H1 (cell line): ENCODE measurements at regions not wholly inside any gene's neighbourhood (a gene's known extent, or its start where the extent isn't known, plus 50 kb on each side); places are given as distances from the start of the nearest gene placed in this dataset.

Source experiments
- CTCF ChIA-PET: fragments of 300-600 bp; sonication (Branson Sonifier 250); formaldehyde crosslinking; loops from one replicate; lab custom pipeline; 2021; ENCODE audit not compliant: partially characterized antibody; lab: Charles Lee
- POLR2A ChIA-PET: fragments of 300-600 bp; sonication (Branson Sonifier 250); formaldehyde crosslinking; loops from one replicate; lab custom pipeline; 2021; ENCODE audit warnings: inconsistent platforms; ENCODE audit not compliant: partially characterized antibody; lab: Charles Lee
- DNase-seq, 2 experiments: peaks; one replicate each; pipeline versions ENCODE4 v3.0.0 to v3.0.0-alpha.2; 2010 to 2022; ENCODE audit warnings: low spot score in 2 of 2, low read depth in 1 of 2, mixed read lengths in 1 of 2
- FAIRE-seq: peaks from 2 replicates; lab custom pipeline; 2011; peaks lifted over from hg19 to GRCh38; lab: Jason Lieb, UNC
- H2AFZ ChIP-seq: 2 replicates; pipeline ENCODE4 v1.8.1; 2012; ENCODE audit warnings: low read length, inconsistent platforms
- H2AK5ac ChIP-seq: 2 replicates; pipeline ENCODE4 v1.6.1; 2013; ENCODE audit warnings: low read depth, low read length
- H2BK120ac ChIP-seq: replicated peaks from 2 replicates; pipeline ENCODE3; 2013; ENCODE audit warnings: low read depth, low read length, inconsistent platforms
- H2BK12ac ChIP-seq: 2 replicates; pipeline ENCODE4 v1.6.1; 2013; ENCODE audit warnings: low read depth, low read length
- H2BK15ac ChIP-seq: 2 replicates; pipeline ENCODE4 v1.6.1; 2013; ENCODE audit warnings: low read length
- H2BK20ac ChIP-seq: 2 replicates; pipeline ENCODE4 v1.6.1; 2013; ENCODE audit warnings: low read length
- H2BK5ac ChIP-seq: 2 replicates; pipeline ENCODE4 v1.6.1; 2013; ENCODE audit warnings: low read depth, low read length
- H3K14ac ChIP-seq: 2 replicates; pipeline ENCODE4 v1.6.1; 2013; ENCODE audit warnings: inconsistent platforms; ENCODE audit not compliant: insufficient read length
- H3K18ac ChIP-seq: 2 replicates; pipeline ENCODE4 v1.6.1; 2013; ENCODE audit warnings: low read length; ENCODE audit errors: extremely low read depth
- H3K23ac ChIP-seq: 2 replicates; pipeline ENCODE4 v1.6.1; 2013; ENCODE audit warnings: inconsistent platforms; ENCODE audit not compliant: insufficient read length
- H3K23me2 ChIP-seq: 2 replicates; pipeline ENCODE4 v1.6.1; 2013; ENCODE audit warnings: low read depth, low read length
- H3K27ac ChIP-seq: 2 replicates; pipeline ENCODE4 v1.6.1; 2011; ENCODE audit warnings: low read depth, low read length, inconsistent platforms
- H3K27me3 ChIP-seq, 4 experiments: replicated peaks in 1 of 4; 1 replicate in 1 of 4; 2 replicates in 3 of 4; pipeline versions ENCODE4 v1.6.1 to v1.8.1; 2011 to 2013; ENCODE audit warnings: low read length in 3 of 4, mild to moderate bottlenecking in 3 of 4, inconsistent platforms in 2 of 4, mixed read lengths in 2 of 4, moderate library complexity in 1 of 4; ENCODE audit not compliant: control insufficient read depth in 3 of 4, insufficient read depth in 3 of 4; ENCODE audit errors: extremely low read depth in 1 of 4
- H3K36me3 ChIP-seq, 4 experiments: 2 replicates each; pipeline versions ENCODE4 v1.6.1 to v1.8.1; 2011 to 2013; ENCODE audit warnings: mild to moderate bottlenecking in 4 of 4, low read length in 3 of 4, moderate library complexity in 2 of 4, control low read depth in 1 of 4, inconsistent platforms in 1 of 4; ENCODE audit not compliant: insufficient read depth in 4 of 4, control insufficient read depth in 2 of 4
- H3K4ac ChIP-seq: replicated peaks from 2 replicates; pipeline ENCODE3; 2013; ENCODE audit warnings: low read length, low read depth, mixed read lengths, inconsistent platforms; ENCODE audit not compliant: insufficient read length
- H3K4me1 ChIP-seq, 4 experiments: replicated peaks in 1 of 4; 1 replicate in 1 of 4; 2 replicates in 3 of 4; pipeline versions ENCODE4 v1.6.1 to v1.8.1; 2011 to 2013; ENCODE audit warnings: low read length in 3 of 4, inconsistent platforms in 2 of 4, mixed read lengths in 1 of 4; ENCODE audit not compliant: insufficient read depth in 4 of 4, control insufficient read depth in 3 of 4
- H3K4me2 ChIP-seq, 2 experiments: 2 replicates each; pipeline versions ENCODE4 v1.6.1 to v1.8.1; 2011 to 2013; ENCODE audit warnings: low read depth in 2 of 2, low read length in 2 of 2, control low read depth in 1 of 2, inconsistent platforms in 1 of 2, mild to moderate bottlenecking in 1 of 2; ENCODE audit not compliant: insufficient read depth in 1 of 2
- H3K4me3 ChIP-seq, 4 experiments: fragments of 200-600, 300-600 bp in 1 of 4; sonication (generic), shearing (Covaris generic), sonication (Bioruptor Twin) in 1 of 4; 2 replicates each; pipeline versions ENCODE4 v1.5.1 to v1.8.1; 2011 to 2016; ENCODE audit warnings: low read length in 4 of 4, low read depth in 3 of 4, control low read depth in 2 of 4, inconsistent platforms in 2 of 4, mild to moderate bottlenecking in 2 of 4, mixed read lengths in 1 of 4, moderate library complexity in 1 of 4; ENCODE audit not compliant: insufficient read depth in 2 of 4; ENCODE audit errors: extremely low read depth in 1 of 4
- H3K56ac ChIP-seq: replicated peaks from 2 replicates; pipeline ENCODE3; 2013; ENCODE audit warnings: low read depth, mild to moderate bottlenecking, mixed read lengths, low read length, inconsistent platforms; ENCODE audit not compliant: insufficient read length
- H3K79me1 ChIP-seq: 2 replicates; pipeline ENCODE4 v1.6.1; 2013; ENCODE audit warnings: low read depth, low read length, control low read depth
- H3K79me2 ChIP-seq, 2 experiments: 2 replicates each; pipeline versions ENCODE4 v1.6.1 to v1.8.1; 2012 to 2013; ENCODE audit warnings: low read length in 2 of 2, mild to moderate bottlenecking in 2 of 2, inconsistent platforms in 1 of 2; ENCODE audit not compliant: insufficient read depth in 2 of 2, control insufficient read depth in 1 of 2
- H3K9ac ChIP-seq, 4 experiments: replicated peaks in 1 of 4; 1 replicate in 1 of 4; 2 replicates in 3 of 4; pipeline versions ENCODE4 v1.6.1 to v1.8.1; 2011 to 2013; ENCODE audit warnings: low read depth in 3 of 4, low read length in 3 of 4, control low read depth in 2 of 4, mild to moderate bottlenecking in 2 of 4, moderate library complexity in 2 of 4, inconsistent platforms in 1 of 4; ENCODE audit errors: extremely low read depth in 1 of 4
- H3K9me3 ChIP-seq, 2 experiments: 2 replicates each; pipeline versions ENCODE4 v1.6.1 to v1.8.1; 2012 to 2013; ENCODE audit warnings: mild to moderate bottlenecking in 2 of 2, moderate library complexity in 2 of 2, control low read depth in 1 of 2, inconsistent platforms in 1 of 2, low read depth in 1 of 2, low read length in 1 of 2, mixed read lengths in 1 of 2; ENCODE audit not compliant: insufficient read depth in 2 of 2
- H4K20me1 ChIP-seq, 2 experiments: replicated peaks in 1 of 2; 2 replicates each; pipeline versions ENCODE3 to v1.8.1; 2011 to 2013; ENCODE audit warnings: inconsistent platforms in 2 of 2, low read length in 2 of 2, mild to moderate bottlenecking in 1 of 2; ENCODE audit not compliant: insufficient read depth in 2 of 2, control insufficient read depth in 1 of 2
- H4K5ac ChIP-seq: 2 replicates; pipeline ENCODE4 v1.6.1; 2013; ENCODE audit warnings: low read length, low read depth, mixed read lengths, inconsistent platforms; ENCODE audit not compliant: insufficient read length
- H4K8ac ChIP-seq: 2 replicates; pipeline ENCODE4 v1.8.0; 2013; ENCODE audit warnings: mild to moderate bottlenecking, moderate library complexity, low read length, inconsistent platforms; ENCODE audit not compliant: insufficient read depth; ENCODE audit errors: extremely low read depth
- H4K91ac ChIP-seq: replicated peaks from 2 replicates; pipeline ENCODE3; 2013; ENCODE audit warnings: low read length, mixed read lengths, inconsistent platforms; ENCODE audit not compliant: insufficient read length
- ATF2 ChIP-seq: IDR thresholded peaks from 2 replicates; pipeline ENCODE4 v1.6.1; 2012; ENCODE audit warnings: low read length, inconsistent platforms
- ATF3 ChIP-seq: IDR thresholded peaks from 2 replicates; pipeline ENCODE4 v1.6.1; 2011; ENCODE audit warnings: low read depth, mild to moderate bottlenecking, low read length; ENCODE audit not compliant: insufficient read depth
- CREB1 ChIP-seq: IDR thresholded peaks from 2 replicates; pipeline ENCODE4 v1.6.1; 2012; ENCODE audit warnings: inconsistent platforms
- GABPA ChIP-seq: IDR thresholded peaks from 2 replicates; pipeline ENCODE4 v1.6.1; 2011; ENCODE audit warnings: mild to moderate bottlenecking, low read length, moderate library complexity, borderline replicate concordance; ENCODE audit not compliant: insufficient read depth
- KDM4A ChIP-seq: IDR thresholded peaks from one replicate; pipeline ENCODE4 v1.7.1; 2012; ENCODE audit warnings: low read depth, mild to moderate bottlenecking, moderate library complexity, low read length, inconsistent platforms; ENCODE audit not compliant: severe bottlenecking
- KDM5A ChIP-seq: fragments of 200-600 bp; IDR thresholded peaks from 2 replicates; pipeline ENCODE4 v1.7.1; 2012; ENCODE audit warnings: mild to moderate bottlenecking, low read length, inconsistent platforms, mixed read lengths
- PHF8 ChIP-seq: fragments of 200-600 bp; sonication (generic); conservative IDR thresholded peaks from 2 replicates; pipeline ENCODE4 v1.7.1; 2012; ENCODE audit warnings: low read depth, mild to moderate bottlenecking, inconsistent platforms, low read length, moderate library complexity
- POLR2A ChIP-seq, 2 experiments: IDR thresholded peaks; 1 replicate in 1 of 2; 2 replicates in 1 of 2; pipeline ENCODE4 v1.6.1; 2011; ENCODE audit warnings: low read depth in 2 of 2, low read length in 2 of 2, mild to moderate bottlenecking in 2 of 2; ENCODE audit errors: control extremely low read depth in 1 of 2
- SP2 ChIP-seq: IDR thresholded peaks from 2 replicates; pipeline ENCODE4 v1.6.1; 2012; ENCODE audit warnings: mild to moderate bottlenecking, low read length, inconsistent platforms
- WGBS, 2 experiments: shearing (Covaris generic) in 1 of 2; methylation state at CpG; one replicate each; pipeline versions ENCODE4 v1.1.6 to v1.1.7; 2013 to 2015; ENCODE audit warnings: low lambda C conversion rate in 2 of 2, mixed read lengths in 2 of 2, inconsistent platforms in 1 of 2, low coverage in 1 of 2, missing lambda C conversion rate in 1 of 2; ENCODE audit not compliant: insufficient replicate concordance in 2 of 2, insufficient coverage in 1 of 2, insufficient read length in 1 of 2; ENCODE audit errors: extremely low coverage in 1 of 2, missing lambda C conversion rate in 1 of 2; 5-methylcytosine and 5-hydroxymethylcytosine counted together

DNA sequence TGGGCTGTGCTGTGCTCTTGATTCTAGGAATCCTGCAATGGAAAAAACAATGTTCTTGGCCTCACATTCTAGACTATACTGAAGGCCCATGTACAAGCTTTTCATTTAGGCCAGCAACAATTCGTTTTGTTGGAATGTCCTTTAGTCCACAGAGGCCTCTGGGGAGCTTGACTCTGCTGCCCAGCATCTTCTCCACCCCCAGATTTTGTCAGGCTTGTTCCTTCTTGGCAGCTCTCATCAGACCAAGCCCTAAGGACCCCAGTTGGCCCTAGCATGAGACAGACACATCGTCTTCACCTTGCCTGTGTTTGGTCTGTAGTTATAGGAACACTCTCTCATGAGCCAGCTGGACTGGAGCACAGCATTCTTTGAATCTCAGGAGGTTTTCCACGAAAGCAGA lies 300.1 kb downstream of the VRK1 start:
- no peak overlapping the region for H3K9ac ChIP-seq
- H2AK5ac ChIP-seq = no peak overlapping the region
- no peak overlapping the region for H4K5ac ChIP-seq
- H2BK20ac ChIP-seq = no peak overlapping the region
- no peak overlapping the region for H2BK5ac ChIP-seq
- peaks cover 0 to 4% (median 1%) of the 10 kb centered on the region in 4 experiments; a peak in 3 of 7 replicates for H3K4me1 ChIP-seq
- H2BK12ac ChIP-seq = no peak overlapping the region
- POLR2A ChIA-PET = no interaction called here
- no peaks in the 10 kb centered on the region for H3K9me3 ChIP-seq
- H3K79me2 ChIP-seq = no peaks in the 10 kb centered on the region
- H2AFZ ChIP-seq = no peak overlapping the region
- no peak overlapping the region for H4K8ac ChIP-seq
- H2BK120ac ChIP-seq = no peak overlapping the region
- no peaks in the 10 kb centered on the region for H3K23me2 ChIP-seq
- no peak overlapping the region for H3K4me3 ChIP-seq
- no peak for DNase-seq
- no peak overlapping the region for H4K91ac ChIP-seq
- H3K14ac ChIP-seq = no peak overlapping the region
- H3K18ac ChIP-seq = no peak overlapping the region
- CTCF ChIA-PET = interaction anchor here (1.1 to 2.8 kb wide), 5 partner anchors 8 to 87 kb away, joined by 3 to 10 read pairs (median 5); no protein-coding TSS in a partner anchor
- H3K36me3 ChIP-seq = no peaks in the 10 kb centered on the region
- H3K4ac ChIP-seq = no peak overlapping the region
- H2BK15ac ChIP-seq = no peak overlapping the region
- H3K56ac ChIP-seq = no peak overlapping the region
- FAIRE-seq = no peak
- no peak overlapping the region for H3K23ac ChIP-seq
- no peaks in the 10 kb centered on the region for H3K79me1 ChIP-seq
- no peaks in the 10 kb centered on the region; a peak in 1 of 7 replicates for H3K27me3 ChIP-seq
- H3K27ac ChIP-seq = no peak overlapping the region
- no peak overlapping the region for H3K4me2 ChIP-seq
- WGBS, 2 experiments = 78% methylated on average over 3 of the region's 3 CpGs; no CpG with 5 or more reads in 1 of the 2 experiments
- no peaks in the 10 kb centered on the region for H4K20me1 ChIP-seq
- TF ChIP-seq PHF8 (no peak), POLR2A (IDR thresholded peaks at IDR 0.05; ENCODE audit: control extremely low read depth in 1 of 2, low read depth in 2 of 2, low read length in 2 of 2) (no peak), KDM4A (no peak), GABPA (no peak), CREB1 (no peak), ATF3 (no peak), KDM5A (no peak), SP2 (no peak), ATF2 (no peak)
